Ectodermal cell (in vitro differentiated cells): ENCODE measurements at regions not wholly inside any gene's neighbourhood (a gene's known extent, or its start where the extent isn't known, plus 50 kb on each side); places are given as distances from the start of the nearest gene placed in this dataset.

Experiments used
- H3K27ac ChIP-seq: 2 replicates; pipeline ENCODE4 v1.7.0; 2013; ENCODE audit warnings: mild to moderate bottlenecking, low read depth, low read length; ENCODE audit not compliant: insufficient read depth, poor library complexity, severe bottlenecking
- H3K27me3 ChIP-seq: 2 replicates; pipeline ENCODE4 v1.7.0; 2013; ENCODE audit warnings: mild to moderate bottlenecking, low read length; ENCODE audit not compliant: insufficient read depth, control insufficient read depth, poor library complexity, severe bottlenecking
- H3K36me3 ChIP-seq: one replicate; pipeline ENCODE4 v1.7.0; 2013; ENCODE audit warnings: low read length; ENCODE audit not compliant: control insufficient read depth, insufficient read depth
- H3K4me1 ChIP-seq: one replicate; pipeline ENCODE4 v1.7.0; 2013; ENCODE audit warnings: low read length; ENCODE audit not compliant: control insufficient read depth, insufficient read depth
- H3K4me3 ChIP-seq: 2 replicates; pipeline ENCODE4 v1.7.0; 2013; ENCODE audit warnings: low read depth, low read length, control low read depth; ENCODE audit not compliant: insufficient read depth
- H3K9me3 ChIP-seq: 2 replicates; pipeline ENCODE4 v1.7.0; 2013; ENCODE audit warnings: mild to moderate bottlenecking, low read length, moderate library complexity; ENCODE audit not compliant: control insufficient read depth
- WGBS, 2 experiments: methylation state at CpG; one replicate each; pipeline ENCODE4 v1.1.7; 2013; ENCODE audit warnings: missing lambda C conversion rate in 2 of 2; 5-methylcytosine and 5-hydroxymethylcytosine counted together

GRCh38 chr16:26777821-26778220 lies 288.9 kb upstream of the C16orf82 start:
- WGBS, 2 experiments = 89 to 92% methylated on average over 4 of the region's 4 CpGs
- Histone ChIP-seq H3K27ac (no peak overlapping the region), H3K4me1 (no peaks in the 10 kb centered on the region), H3K36me3 (no peaks in the 10 kb centered on the region), H3K9me3 (no peaks in the 10 kb centered on the region), H3K27me3 (no peaks in the 10 kb centered on the region), H3K4me3 (no peak overlapping the region)

- WGBS, 2 experiments = 70 to 78% methylated on average over 4 of the region's 4 CpGs
Measured at GRCh38 chr16:26787924-26788323, 278.8 kb upstream of the C16orf82 start.

DNA sequence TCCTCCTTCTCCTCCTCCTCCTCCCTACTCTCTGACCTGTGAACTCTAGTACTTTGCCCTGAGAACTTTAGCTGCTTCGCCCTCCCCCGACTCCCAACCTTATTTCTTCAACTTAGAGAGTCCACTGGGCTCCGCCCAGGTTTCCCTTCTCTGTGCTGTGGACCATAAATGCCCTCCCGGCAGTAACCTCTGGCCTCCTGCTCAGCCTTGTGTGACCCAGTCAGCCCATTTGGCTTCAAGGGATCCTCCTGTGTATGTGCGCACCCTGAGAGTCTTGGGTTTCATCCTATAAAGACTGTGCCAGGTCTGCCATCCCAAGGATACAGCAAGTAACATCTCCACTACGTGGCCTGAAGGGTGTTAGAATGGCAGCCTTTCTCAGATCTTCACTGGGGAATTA lies 275.6 kb upstream of the C16orf82 start:
- Histone ChIP-seq H3K36me3 (no peaks in the 10 kb centered on the region), H3K4me3 (no peak overlapping the region), H3K9me3 (no peaks in the 10 kb centered on the region), H3K27ac (no peak overlapping the region), H3K27me3 (no peaks in the 10 kb centered on the region), H3K4me1 (no peaks in the 10 kb centered on the region)
- 88 to 94% methylated on average over 5 to 6 of the region's 6 CpGs for WGBS, 2 experiments

More at GRCh38 chr16:26787924-26788323, 278.8 kb upstream of the C16orf82 start:
- H3K27ac ChIP-seq = no peak overlapping the region
- no peaks in the 10 kb centered on the region for H3K36me3 ChIP-seq
- no peaks in the 10 kb centered on the region for H3K27me3 ChIP-seq
- H3K9me3 ChIP-seq = no peaks in the 10 kb centered on the region
- H3K4me1 ChIP-seq = peaks cover 4% of the 10 kb centered on the region
- H3K4me3 ChIP-seq = no peak overlapping the region

DNA sequence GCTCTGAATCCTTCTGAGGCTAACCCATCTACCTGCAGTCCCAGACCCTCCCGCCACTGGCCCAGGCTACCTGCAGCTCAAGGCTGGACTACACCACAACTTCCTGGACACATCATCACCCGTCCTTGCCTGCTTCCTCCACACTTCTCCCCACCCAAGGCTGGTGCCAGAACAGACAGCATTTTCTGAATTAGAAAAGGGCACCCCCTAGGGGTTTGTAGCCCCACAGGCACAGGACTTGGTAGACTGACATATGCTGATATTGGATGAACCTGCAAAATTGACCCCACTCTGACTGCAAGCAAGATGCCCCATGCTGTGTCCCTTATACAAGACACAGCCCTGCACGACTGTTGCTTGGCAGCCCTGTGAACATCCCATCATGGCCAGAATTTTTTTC lies 271.5 kb upstream of the C16orf82 start:
- Histone ChIP-seq H3K4me3 (no peak overlapping the region), H3K9me3 (no peaks in the 10 kb centered on the region), H3K4me1 (no peaks in the 10 kb centered on the region), H3K27ac (no peak overlapping the region), H3K36me3 (no peaks in the 10 kb centered on the region), H3K27me3 (no peaks in the 10 kb centered on the region)
- 59 to 63% methylated on average over 3 of the region's 3 CpGs for WGBS, 2 experiments

- Histone ChIP-seq H3K4me1 (no peaks in the 10 kb centered on the region), H3K27me3 (no peaks in the 10 kb centered on the region), H3K4me3 (no peak overlapping the region), H3K36me3 (no peaks in the 10 kb centered on the region), H3K9me3 (no peaks in the 10 kb centered on the region), H3K27ac (no peak overlapping the region)
- WGBS, 2 experiments = 96% methylated on average over 2 of the region's 3 CpGs; no CpG with 5 or more reads in 1 of the 2 experiments
Measured at GRCh38 chr16:26801628-26802027, 265.1 kb upstream of the C16orf82 start.

GRCh38 chr16:26802440-26802839 lies 264.3 kb upstream of the C16orf82 start:
- Histone ChIP-seq H3K9me3 (no peaks in the 10 kb centered on the region), H3K27me3 (no peaks in the 10 kb centered on the region), H3K36me3 (no peaks in the 10 kb centered on the region), H3K27ac (no peak overlapping the region), H3K4me3 (no peak overlapping the region), H3K4me1 (no peaks in the 10 kb centered on the region)
- WGBS, 2 experiments = 54 to 55% methylated on average over 3 to 4 of the region's 4 CpGs

GRCh38 chr16:26802965-26803364 lies 263.8 kb upstream of the C16orf82 start:
- Histone ChIP-seq H3K9me3 (no peaks in the 10 kb centered on the region), H3K27me3 (no peaks in the 10 kb centered on the region), H3K4me3 (no peak overlapping the region), H3K36me3 (no peaks in the 10 kb centered on the region), H3K27ac (no peak overlapping the region), H3K4me1 (no peaks in the 10 kb centered on the region)

DNA sequence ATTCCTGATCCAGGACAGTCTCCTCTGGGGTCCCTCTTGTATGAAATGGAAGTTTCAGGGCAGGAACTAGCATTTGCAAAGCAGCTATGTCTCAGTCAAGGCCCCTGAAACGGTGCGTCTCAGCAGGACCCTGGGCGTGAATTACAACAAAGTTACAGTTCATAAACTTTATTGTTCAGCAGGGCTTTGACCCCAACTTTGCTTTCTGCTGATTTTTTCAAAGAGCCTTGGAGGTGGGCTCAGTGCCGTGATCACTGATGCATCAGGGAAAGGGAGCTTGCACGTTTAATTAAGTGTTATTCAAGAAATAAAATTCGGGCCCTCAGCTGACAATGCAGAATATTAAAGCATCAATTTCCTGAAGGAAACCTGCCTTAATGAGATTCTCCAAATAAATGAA lies 260.1 kb upstream of the C16orf82 start:
- H3K4me1 ChIP-seq = no peaks in the 10 kb centered on the region
- WGBS, 2 experiments = 77 to 85% methylated on average over 6 of the region's 6 CpGs
- no peak overlapping the region for H3K27ac ChIP-seq
- no peaks in the 10 kb centered on the region for H3K36me3 ChIP-seq
- H3K27me3 ChIP-seq = no peaks in the 10 kb centered on the region
- no peaks in the 10 kb centered on the region for H3K9me3 ChIP-seq
- H3K4me3 ChIP-seq = no peak overlapping the region

DNA sequence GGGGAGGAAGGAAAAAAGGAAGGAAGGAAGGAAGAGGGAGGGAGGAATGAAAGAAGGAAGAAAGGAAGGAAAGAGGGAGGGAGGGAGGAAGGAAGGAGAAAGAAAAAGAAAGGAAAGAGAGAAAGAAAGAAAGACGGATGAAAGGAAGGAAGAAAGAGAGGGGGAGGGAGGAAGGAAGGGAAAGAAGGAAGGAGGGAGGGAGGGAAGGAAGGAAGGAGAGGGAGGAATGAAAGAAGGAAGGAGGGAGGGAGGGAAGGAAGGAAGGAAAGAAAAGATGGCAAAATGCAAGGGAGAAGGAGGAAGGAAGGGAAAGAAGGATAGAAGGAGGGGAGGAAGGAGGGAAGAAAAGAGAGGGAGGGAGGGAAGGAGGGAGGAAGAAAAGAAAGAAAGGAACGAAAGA lies 257.3 kb upstream of the C16orf82 start:
- H3K27ac ChIP-seq = no peak overlapping the region
- H3K9me3 ChIP-seq = peaks cover 2% of the 10 kb centered on the region
- H3K27me3 ChIP-seq = no peaks in the 10 kb centered on the region
- no peaks in the 10 kb centered on the region for H3K36me3 ChIP-seq
- no peaks in the 10 kb centered on the region for H3K4me1 ChIP-seq
- WGBS, 2 experiments = 62 to 69% methylated on average over 2 of the region's 2 CpGs
- no peak overlapping the region for H3K4me3 ChIP-seq

- Histone ChIP-seq H3K27ac (no peak overlapping the region), H3K27me3 (no peaks in the 10 kb centered on the region), H3K36me3 (no peaks in the 10 kb centered on the region), H3K4me3 (no peak overlapping the region), H3K4me1 (no peaks in the 10 kb centered on the region), H3K9me3 (peaks cover 2% of the 10 kb centered on the region)
- WGBS, 2 experiments = 88 to 89% methylated on average over 7 of the region's 7 CpGs
Measured at GRCh38 chr16:26816266-26816665, 250.5 kb upstream of the C16orf82 start.

DNA sequence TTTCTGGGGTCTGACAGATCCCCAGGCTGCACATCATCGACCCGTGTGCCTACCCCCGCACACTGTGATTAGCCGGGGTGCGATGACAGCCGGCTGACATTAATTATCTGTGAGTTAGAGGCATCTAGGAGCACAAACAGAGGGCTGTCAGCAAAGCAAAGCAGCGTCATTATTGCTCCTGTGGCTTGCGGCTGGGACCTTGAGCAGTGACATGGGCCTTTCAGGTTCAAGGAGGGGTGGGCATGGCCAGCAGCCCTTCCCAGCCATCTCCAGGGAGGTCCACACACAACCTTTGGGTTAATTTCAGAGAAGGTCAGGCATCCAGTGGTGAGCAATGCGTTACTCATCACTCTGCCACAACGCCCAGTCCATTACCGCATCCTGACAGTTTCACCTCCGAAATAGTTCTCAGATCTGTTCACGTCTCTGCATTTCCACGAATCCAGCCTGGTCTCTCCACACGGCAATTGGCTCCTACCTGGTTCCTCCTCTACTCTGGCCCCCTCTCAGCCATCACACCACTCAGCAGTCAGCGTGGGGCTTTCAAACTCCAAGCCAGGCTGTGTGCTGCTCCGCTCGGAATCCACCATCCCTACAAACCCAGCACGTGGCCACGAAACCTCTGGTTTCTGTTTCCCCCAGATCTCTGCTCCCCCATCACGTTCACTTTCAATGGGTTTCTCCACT lies 249.7 kb upstream of the C16orf82 start:
- no peaks in the 10 kb centered on the region for H3K4me1 ChIP-seq
- H3K36me3 ChIP-seq = no peaks in the 10 kb centered on the region
- no peak overlapping the region for H3K27ac ChIP-seq
- 87 to 88% methylated on average over 21 of the region's 21 CpGs for WGBS, 2 experiments
- H3K27me3 ChIP-seq = no peaks in the 10 kb centered on the region
- H3K9me3 ChIP-seq = peaks cover 2% of the 10 kb centered on the region
- H3K4me3 ChIP-seq = no peak overlapping the region
